ENCODE measurements at regions not wholly inside any gene's neighbourhood (a gene's known extent, or its start where the extent isn't known, plus 50 kb on each side); places are given as distances from the start of the nearest gene placed in this dataset.
"Not testable (repeated sequence)": the region's sequence is repeated elsewhere in the genome, so short reads cannot be mapped to it uniquely, and the experiment has no call there.

DNA sequence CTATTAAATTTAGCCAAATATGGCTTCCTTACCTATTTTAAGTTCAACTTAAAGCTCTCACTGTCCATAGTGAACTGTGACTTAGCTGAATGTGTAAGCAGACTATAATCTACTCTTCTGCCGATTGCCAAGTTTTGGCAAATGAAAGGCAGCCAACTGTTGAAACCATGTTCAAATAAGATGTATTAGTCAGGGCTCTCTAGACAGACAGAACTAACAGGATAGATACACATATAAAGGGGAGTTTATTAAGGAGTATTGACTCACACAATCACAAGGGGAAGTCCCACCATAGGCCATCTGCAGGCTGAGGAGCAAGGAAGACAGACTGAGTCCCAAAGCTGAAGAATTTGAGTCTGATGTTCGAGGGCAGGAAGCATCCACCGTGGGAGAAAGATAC, 837.7 kb upstream of the AUTS2 start:
- no peak for DNase-seq (ENCODE audit: low read depth)

DNA sequence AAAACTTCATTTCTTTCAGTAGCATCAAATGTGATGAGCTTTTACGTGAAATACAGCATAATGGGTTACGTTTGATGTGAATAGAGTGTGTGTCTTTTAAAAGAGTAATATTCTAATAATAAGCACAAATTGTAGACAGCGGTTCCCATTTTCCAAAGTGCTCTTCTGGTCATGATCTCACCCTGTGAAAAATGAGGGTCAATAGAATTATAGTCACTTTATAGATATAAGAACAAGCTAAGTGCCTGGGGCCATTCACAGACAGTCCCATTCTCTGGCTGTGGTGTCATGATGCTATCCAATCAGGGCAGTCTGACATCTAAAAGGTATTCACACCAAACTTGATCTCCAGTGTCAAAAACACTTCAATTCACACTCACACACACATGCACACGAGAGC, 830.8 kb upstream of the AUTS2 start:
- DNase-seq (ENCODE audit: low read depth): no peak

DNA sequence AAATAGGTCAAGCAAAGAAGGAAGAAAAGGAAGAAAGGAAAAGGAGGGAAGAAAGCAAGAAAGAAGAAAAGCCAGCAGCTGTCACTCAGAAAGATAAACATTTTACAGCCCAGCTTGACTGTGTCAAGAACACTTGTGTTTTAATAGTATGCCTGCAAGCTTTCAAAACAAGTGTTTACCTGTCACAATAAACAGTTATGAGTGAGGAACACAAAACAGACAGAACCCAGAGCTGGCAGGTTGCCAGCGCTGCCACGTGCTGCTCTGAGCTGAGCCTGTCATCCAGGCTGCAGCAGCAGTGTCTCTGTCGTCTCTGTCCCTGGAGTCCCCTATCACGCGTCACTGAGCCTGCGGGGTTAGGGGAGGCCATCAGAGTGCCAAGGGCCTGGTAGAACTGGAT, 827.6 kb upstream of the AUTS2 start:
- no peak for DNase-seq (ENCODE audit: low read depth)

DNA sequence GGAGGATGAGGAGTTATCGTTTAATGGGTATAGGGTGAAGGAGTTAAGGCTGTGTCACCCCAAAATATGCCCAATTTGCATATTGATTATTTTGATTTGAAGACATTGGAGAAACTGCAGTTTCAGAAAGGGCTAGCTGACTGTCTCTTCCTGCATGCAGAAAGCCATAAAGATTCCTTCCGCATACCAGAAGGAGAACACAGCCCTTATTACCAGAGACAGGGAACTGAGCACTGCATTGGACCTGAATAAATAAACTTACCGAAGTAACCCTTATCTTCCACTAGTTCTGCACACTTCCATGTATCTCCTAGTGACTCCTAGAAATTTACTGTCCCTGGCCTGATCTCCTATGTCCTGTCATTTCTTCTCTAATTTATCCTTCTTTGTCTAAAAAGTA, 821.9 kb upstream of the AUTS2 start:
- DNase-seq (ENCODE audit: low read depth): no peak

DNA sequence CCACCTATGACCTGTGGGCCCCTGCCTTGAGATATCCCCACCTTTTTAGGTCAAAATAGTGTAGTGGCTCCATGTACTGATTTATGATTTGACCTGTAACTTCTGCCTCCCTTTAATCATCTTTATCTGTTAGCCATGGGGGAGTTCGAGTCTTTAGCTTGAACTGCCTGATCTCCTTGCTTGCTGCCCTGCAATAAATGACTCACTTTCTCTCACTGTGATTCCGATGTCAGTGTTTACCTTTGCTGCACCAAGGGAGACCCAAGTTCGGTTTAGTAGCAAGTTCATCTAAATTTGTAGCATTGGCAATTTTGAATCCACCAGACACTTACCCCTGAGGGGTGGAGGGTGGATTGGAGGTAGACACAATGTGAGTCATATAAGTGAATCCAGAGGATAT, 814.6 kb upstream of the AUTS2 start:
- DNase-seq (ENCODE audit: low read depth): no peak

DNA sequence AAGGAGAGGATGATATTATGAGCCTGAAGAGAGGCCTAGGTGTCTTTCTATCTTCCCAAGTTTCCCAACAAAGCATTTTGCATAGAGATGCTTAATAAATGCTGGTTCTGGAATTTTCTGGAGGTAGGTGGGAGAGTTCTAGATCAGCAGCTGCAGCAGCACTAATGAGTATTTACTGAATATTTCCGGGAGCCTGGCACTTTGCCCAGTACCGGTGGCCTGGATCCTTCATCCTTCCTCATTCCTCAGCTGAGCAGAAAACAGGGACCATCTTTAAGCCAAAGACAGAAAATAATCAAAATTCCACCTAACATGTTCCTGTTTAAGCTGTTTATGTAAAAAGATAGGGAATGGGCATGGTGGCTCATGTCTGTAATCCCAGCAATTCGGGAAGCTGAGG, 813.2 kb upstream of the AUTS2 start:
- DNase-seq (ENCODE audit: low read depth): no peak

DNA sequence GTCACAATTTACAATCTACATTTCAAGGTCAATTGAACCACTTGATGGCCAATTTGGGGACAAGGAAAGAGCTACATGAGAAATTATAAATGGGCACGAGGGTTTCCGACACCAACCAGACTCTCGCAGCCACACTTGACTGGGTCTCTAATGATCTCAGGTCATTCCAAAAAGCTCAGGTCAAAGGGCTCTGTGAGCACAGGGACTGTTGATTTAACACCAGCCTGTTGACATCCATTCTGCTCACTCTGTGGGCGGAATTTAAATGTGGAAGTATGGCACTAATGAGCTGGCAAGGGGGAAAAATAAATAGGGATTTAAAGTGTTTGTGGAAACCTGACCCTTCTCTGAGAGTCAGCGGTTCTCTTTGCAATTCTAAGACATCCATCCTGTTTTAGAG, 810.7 kb upstream of the AUTS2 start:
- DNase-seq (ENCODE audit: low read depth): no peak

DNA sequence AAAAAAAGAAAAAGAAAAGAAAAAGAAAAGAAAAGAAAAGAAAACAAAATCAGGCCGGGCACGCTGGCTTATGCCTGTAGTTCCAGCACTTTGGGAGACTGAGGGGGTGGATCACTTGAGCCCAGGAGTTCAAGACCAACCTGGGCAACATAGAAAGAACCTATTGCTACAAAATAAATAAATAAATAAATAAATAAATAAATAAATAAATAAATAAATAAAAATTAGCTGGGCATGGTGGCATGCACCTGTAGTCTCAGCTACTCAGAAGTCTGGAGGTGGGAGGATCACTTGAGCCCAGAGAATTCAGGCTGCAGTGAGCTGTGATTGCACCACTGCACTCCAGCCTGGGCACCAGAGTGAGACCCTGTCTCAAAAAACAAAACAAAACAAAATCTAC, 809.7 kb upstream of the AUTS2 start:
- DNase-seq (ENCODE audit: low read depth): not testable (repeated sequence)

DNA sequence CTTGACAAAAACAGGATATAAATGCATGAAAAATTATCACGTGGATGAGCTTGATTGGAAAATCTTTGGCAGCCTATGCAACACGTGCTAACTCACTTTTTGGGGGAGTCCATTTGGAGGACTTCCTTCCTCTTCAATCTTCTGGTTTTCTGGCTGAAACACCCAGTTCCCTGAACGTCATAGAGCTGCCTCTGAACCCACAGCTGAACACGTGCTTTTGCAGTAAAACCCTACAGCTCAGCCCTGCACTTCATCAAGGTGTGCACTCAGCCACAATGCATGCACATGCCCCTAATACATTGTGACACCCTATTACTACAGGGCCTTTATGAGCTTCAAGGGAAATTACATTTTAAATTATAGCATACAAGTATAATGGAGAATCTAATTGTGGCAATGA, 808.7 kb upstream of the AUTS2 start:
- no peak for DNase-seq (ENCODE audit: low read depth)

DNA sequence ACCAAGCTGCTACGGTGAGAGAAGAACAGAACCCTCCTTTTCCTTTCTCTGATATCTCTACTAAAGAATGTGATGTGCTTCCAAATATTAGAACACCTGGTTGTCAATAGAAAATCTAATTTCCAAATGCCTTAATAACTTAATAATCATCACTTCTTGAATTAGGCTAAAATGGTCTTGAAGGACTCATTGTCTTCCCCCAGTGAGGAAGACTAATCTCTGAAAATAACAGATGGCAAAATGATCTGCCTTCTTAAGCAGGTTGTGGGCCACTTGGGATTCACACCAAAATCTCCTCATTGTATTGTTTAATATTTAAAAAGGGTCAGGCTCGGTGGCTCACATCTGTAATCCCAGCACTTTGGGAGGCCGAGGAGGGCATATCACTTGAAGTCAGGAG, 805.9 kb upstream of the AUTS2 start:
- no peak for DNase-seq (ENCODE audit: low read depth)

DNA sequence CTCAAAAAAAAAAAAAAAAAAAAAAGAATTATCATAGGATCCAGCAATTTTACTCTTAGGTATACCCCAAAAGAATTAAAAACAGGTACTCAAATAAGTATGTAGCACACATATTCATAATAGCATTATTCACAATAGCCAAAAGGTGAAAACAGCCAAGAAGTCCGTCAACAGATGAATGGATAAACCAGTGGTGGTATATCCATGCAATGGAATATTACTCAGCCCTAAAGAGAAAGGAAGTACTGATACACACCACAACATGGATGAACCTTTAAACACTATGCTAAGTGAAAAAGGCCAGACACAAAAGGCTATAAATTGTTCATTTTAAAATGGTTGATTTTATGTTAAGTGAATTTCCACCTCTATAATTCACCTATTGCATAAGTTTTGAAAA, 804.8 kb upstream of the AUTS2 start:
- no peak for DNase-seq (ENCODE audit: low read depth)

DNA sequence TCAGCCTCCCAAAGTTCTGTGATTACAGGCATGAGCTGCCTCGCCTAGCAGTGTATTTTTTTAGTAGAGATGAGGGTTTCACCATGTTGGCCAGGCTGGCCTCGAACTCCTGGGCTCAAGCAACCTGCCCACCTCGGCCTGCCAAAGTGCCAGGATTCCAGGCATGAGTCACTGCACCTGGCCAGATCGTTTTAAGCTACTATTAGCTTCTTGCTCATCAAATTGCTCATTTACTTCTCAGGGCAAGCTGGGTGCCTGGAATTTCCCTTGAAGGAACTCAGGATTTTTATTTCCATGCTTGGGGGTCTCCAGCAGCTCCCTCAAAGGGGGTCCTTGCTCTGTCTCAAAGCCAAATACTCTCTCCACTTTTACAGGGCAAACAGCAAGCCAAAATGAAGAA, 798.0 kb upstream of the AUTS2 start:
- no peak for DNase-seq (ENCODE audit: low read depth)

DNA sequence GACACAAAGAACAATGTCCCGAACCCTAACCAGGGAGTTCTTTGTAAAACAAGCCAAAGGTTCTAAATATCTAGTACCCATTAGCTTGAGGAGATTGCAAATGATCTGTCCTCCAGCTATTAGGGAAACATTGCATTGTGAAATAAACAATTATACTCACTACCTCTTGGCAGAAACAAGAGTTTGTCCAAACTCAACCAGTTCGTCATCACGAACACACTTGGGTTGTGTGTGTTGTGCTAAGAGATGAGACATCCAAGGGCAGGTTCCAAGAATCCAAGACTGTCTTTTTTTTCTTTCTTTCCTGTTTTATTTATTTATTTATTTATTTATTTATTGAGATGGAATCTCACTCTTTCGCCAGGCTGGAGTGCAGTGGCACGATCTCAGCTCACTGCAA, 793.1 kb upstream of the AUTS2 start:
- DNase-seq (ENCODE audit: low read depth): no peak

DNA sequence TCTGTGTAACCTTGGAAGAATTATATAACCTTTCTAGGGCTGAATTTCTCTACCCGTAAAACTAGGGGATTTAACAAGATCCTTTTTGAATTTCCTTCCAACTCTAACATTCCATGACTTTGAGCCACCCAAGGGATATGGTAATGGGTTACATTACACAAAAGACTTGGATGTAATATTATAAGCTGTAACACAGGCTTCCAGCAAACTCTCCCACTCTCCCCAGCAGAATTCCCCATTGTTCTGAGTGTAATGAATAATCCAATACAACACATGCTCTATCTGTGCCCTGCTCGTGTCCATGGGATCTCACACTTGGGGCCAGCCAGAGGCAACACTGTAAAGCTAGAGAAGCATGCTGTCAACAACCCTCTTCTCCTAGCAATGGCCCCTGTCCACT, 790.6 kb upstream of the AUTS2 start:
- DNase-seq (ENCODE audit: low read depth): no peak

DNA sequence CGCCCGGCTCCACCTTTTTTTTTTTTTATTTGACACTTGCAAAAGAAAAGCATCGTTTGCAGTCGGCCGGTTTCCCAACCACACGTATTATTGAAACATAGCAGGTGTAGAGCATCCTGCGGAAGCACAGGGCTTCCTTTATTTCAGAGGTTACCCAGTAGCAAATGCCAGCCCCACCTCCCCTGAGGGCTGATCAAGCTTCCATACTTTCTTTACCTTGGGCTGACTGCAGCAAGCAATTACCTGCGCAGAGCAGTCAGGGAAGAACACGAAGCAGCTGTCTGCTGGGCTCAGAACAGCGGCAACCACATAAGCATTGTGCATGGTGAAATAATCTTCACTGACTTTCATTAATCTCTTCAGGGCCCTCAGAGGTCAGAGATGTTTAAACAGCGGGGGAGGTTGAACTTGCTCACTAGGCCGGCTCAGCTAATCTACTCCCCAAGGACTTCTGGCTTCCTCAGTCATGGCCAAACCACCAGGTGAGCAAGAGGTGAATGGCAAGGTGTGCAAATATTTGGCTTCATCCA, 784.7 kb upstream of the AUTS2 start:
- DNase-seq (ENCODE audit: low read depth): no peak

DNA sequence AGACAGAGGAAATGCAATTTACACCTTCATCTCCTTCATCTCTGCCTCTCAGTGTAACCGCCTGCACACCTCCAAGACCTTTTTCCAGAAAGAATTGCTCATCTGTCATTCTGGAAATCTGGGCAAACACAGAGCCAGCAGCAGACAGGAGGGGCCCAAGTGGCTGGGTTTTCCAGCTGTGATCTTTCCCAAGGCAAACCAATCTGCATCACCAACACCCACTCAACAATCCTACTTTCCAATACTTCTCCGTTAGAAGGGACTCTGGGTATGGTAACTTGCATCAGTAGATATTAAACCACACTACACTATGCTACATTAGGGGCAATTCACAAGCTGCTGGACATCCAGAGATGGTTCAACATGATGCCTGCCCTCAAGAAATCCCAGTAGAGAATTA, 781.8 kb upstream of the AUTS2 start:
- no peak for DNase-seq (ENCODE audit: low read depth)

DNA sequence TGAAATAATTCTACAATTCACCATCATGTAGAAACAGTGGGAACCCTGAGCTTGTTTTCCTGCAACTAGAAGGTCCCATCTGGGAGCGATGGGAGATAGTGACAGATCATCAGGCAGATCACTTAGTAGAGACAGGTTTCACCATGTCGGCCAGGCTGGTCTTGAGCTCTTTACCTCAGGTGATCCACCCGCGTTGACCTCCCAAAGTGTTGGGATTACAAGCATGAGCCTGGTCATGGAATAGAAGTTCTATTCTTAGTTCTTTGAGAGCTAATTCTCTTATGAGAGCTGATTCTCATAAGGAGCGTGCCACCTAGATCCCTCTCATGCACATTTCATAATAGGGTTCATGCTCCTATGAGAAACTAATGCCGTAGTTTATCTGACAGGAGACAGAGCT, 778.0 kb upstream of the AUTS2 start:
- DNase-seq (ENCODE audit: low read depth): no peak

DNA sequence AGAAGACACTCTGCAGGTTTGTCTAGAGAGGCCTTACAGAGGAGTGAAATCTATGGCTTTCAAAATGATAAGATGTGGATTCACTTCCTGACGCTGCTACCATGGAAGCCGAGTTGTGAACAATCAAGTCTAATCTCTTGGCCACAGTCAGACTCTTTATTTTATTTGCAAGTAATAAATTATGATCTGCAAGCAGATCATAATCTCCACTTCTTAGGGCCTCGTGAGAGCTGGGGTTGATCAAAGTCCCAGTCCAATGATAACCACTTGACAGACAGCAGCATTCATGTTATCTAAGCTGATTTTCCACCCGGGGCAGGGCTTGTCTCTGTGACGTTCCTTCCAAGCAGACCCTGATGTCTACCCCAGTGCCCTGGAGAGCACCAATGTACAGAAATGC, 776.4 kb upstream of the AUTS2 start:
- no peak for DNase-seq (ENCODE audit: low read depth)

DNA sequence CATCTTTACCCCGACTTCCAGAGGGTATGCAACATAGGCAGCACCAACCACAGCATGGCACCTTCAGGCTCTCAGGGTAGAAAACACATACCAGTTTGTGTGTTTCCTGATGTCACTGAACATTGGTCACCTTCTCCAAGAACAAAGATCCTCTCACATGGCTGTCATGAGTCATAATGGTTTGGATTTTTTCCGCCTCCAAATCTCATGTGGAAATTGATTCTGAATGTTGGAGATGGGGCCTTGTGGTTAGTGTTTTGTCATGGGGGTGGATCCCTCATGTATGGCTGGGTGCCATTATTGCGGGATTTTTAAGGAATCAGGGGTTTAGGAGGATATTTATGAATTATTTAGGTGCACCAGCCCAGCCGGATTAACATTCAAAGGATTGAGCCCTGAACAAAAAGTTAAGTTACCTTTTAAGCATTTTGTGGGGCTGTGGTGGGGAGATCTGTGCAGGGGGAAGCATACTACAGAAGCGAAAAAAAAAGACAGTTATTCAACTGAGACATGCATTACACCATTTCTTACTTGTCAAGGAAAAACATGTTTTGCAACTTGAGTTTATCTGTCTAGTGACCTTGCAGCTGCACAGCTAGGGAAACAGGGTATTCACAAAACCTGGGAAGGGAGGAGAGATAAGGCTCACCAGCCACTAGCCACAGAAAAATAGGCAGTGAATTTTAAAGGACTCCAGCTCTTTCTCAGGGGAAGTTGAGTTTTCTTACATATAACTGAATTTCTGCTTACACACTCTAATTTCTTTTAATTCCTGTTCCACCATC, 774.1 kb upstream of the AUTS2 start:
- no peak for DNase-seq (ENCODE audit: low read depth)

DNA sequence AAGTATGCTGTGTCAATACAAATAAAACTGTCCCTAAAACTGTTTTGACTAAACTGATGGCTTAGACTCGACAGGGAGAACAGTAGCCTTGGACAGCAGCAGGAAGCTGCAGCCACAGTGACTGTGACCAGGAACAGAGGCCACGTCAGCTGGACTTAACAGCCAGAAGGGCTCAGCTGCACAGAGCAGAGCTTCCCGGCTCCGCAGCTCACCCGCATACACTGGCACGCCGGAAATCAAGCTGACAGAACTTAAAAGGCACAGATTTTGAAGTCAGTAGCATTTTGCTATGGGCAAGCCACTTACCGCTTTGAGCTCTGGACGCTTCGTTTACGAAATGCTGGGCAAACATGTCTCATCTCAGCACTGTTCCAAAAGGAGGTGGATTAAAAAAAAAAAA, 769.7 kb upstream of the AUTS2 start:
- DNase-seq (ENCODE audit: low read depth): no peak

DNA sequence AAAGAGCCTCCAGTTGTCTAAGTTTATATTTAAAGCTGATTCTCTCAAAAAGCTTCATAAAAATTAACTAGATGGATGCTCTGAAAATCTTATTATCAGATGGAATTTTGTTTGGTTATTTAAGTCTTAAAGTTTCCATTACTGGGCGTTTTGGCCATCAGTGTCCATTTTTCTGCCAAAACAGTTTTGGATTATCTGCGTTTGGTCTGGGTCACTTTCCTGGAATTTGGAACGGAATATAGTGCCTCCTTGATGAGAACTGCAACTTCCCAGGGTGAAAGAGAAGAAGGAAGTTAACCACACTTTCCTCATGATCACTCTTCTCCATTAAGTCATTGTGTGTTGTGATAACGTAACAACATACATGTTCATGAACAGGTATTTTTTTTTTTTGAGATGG, 764.9 kb upstream of the AUTS2 start:
- DNase-seq (ENCODE audit: low read depth): no peak

DNA sequence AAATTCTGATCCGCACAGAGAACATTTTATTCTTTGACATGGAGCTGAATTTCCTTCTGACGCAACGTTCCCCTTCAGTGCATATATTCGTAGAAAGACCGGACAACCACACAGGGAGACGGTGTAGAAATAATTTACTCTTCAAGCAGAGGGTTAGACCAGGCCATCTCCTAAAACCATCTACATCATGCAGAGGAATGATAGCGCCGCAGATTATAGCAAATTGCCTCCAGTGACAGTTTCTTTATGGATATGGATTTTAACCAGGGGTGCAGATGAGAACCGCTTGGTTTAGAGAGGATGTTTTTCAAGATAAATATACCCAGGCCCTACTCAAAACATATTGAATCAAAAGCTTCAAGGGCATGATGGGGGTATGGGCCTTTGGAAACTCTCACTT, 759.3 kb upstream of the AUTS2 start:
- no peak for DNase-seq (ENCODE audit: low read depth)

DNA sequence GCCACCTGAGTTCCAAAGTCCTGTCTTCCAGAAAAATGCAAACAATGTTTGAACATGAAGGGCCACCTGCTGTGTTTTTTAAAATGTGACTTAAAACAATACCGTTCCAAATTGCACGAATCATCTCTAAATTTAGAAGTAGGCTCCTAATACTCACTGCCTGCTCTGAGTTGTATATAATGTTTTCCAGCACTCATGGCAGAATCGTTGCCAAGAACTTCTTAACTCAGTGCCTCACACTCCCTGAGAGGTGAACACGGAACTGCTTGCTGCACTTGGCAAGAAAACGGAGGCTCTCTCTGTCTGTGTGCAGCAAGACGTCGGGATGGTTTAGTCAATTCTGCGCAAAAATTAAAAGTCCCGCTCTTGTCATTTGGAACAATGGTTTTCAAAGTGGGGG, 757.3 kb upstream of the AUTS2 start:
- DNase-seq (ENCODE audit: low read depth): no peak

DNA sequence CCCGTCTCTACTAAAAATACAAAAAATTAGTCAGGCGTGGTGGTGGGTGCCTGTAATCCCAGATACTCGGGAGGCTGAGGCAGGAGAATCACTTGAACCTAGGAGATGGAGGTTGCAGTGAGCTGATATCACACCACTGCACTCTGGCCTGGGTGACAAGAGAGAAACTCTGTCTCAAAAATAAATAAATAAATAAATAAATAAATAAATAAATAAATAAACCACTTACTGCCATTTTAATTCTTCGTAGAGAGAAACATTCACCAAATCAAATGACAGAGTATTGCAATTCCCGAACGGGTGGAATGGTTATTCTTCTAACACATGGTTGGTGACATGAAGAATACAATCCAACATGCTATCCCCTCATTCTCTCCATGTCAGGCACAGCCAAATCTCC, 754.3 kb upstream of the AUTS2 start:
- DNase-seq (ENCODE audit: low read depth): not testable (repeated sequence)
